ENCODE measurements at regions not wholly inside any gene's neighbourhood (a gene's known extent, or its start where the extent isn't known, plus 50 kb on each side); places are given as distances from the start of the nearest gene placed in this dataset.

- no peak overlapping the region for H3K4me3 ChIP-seq (ENCODE audit: low read length)
- no peaks in the 10 kb centered on the region for H3K4me1 ChIP-seq (ENCODE audit: control insufficient read depth in 2 of 2, insufficient read depth in 2 of 2, low read length in 2 of 2)
- no peaks in the 10 kb centered on the region for H3K36me3 Mint-ChIP-seq
- ATAC-seq = no peak
- no peak overlapping the region for H3K4me3 Mint-ChIP-seq
- no peak overlapping the region for H3K27ac ChIP-seq (ENCODE audit: low read depth, low read length)
- intact Hi-C loops (cut with micrococcal nuclease) = no loop called here
- no peak for DNase-seq
- no peaks in the 10 kb centered on the region for H3K27me3 ChIP-seq (ENCODE audit: control insufficient read depth in 2 of 2, insufficient read depth in 2 of 2, low read length in 2 of 2)
- no peaks in the 10 kb centered on the region for H3K36me3 ChIP-seq (ENCODE audit: control insufficient read depth in 2 of 3, insufficient read depth in 3 of 3, low read length in 3 of 3)
- no peaks in the 10 kb centered on the region for H3K9me3 Mint-ChIP-seq
- no peaks in the 10 kb centered on the region for H3K27me3 Mint-ChIP-seq
- ChIA-PET POLR2A (no interaction called here), CTCF (no interaction called here)
- no peak overlapping the region for H3K27ac Mint-ChIP-seq
- no peaks in the 10 kb centered on the region for H3K9me3 ChIP-seq (ENCODE audit: control insufficient read depth in 2 of 3, low read length in 3 of 3)
- no peaks in the 10 kb centered on the region for H3K4me1 Mint-ChIP-seq
Observed at GRCh38 chr15:62430552-62430951, 265.5 kb upstream of the C2CD4B start.

DNA sequence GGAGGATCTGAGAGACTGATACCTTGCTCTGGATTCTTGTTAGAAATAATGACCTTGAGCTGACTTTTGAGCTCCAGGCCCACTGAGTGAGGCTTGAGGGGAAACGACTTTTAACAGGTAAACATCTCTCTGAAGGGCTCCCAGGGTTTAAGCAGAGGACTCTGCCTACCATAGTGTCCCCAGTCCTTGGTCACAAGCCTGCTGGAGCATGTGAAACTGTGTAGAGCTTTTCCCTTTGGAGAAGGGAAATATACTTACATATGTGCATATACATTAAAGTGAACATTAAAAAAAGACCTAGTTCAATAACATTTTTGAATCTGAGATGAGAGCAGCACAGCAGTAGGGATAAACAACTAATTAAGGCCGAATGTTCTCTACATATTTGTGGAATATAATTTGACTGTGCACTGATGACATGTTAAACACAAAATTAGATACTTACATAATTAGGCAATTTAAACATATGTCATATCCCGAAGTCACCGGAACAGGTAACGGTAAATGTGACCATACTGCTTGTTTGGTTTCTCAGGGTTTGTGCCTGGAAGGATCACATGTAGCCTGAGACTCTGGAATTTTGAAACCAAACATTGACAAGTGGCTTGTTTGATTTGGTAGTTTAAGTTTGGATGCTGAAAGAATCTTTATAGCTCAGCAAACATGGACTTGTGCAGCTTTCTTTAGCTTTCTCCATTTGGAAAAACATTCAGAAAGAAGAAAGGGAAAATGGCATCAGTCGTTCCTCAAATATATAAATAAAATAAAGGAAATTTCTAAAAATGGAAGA lies 266.1 kb upstream of the C2CD4B start:
- no peak for ATAC-seq
- no peak overlapping the region for H3K27ac ChIP-seq (ENCODE audit: low read depth, low read length)
- H3K36me3 Mint-ChIP-seq = no peaks in the 10 kb centered on the region
- no peaks in the 10 kb centered on the region for H3K9me3 Mint-ChIP-seq
- intact Hi-C loops (cut with micrococcal nuclease) = no loop called here
- POLR2A ChIA-PET = no interaction called here
- no peaks in the 10 kb centered on the region for H3K27me3 Mint-ChIP-seq
- no peaks in the 10 kb centered on the region for H3K27me3 ChIP-seq (ENCODE audit: control insufficient read depth in 2 of 2, insufficient read depth in 2 of 2, low read length in 2 of 2)
- H3K4me1 Mint-ChIP-seq = no peaks in the 10 kb centered on the region
- no peaks in the 10 kb centered on the region for H3K4me1 ChIP-seq (ENCODE audit: control insufficient read depth in 2 of 2, insufficient read depth in 2 of 2, low read length in 2 of 2)
- H3K36me3 ChIP-seq (ENCODE audit: control insufficient read depth in 2 of 3, insufficient read depth in 3 of 3, low read length in 3 of 3) = no peaks in the 10 kb centered on the region
- H3K27ac Mint-ChIP-seq = no peak overlapping the region
- no peak overlapping the region for H3K4me3 ChIP-seq (ENCODE audit: low read length)
- H3K9me3 ChIP-seq (ENCODE audit: control insufficient read depth in 2 of 3, low read length in 3 of 3) = no peaks in the 10 kb centered on the region
- DNase-seq = no peak
- no peak overlapping the region for H3K4me3 Mint-ChIP-seq
- CTCF ChIA-PET = no interaction called here

DNA sequence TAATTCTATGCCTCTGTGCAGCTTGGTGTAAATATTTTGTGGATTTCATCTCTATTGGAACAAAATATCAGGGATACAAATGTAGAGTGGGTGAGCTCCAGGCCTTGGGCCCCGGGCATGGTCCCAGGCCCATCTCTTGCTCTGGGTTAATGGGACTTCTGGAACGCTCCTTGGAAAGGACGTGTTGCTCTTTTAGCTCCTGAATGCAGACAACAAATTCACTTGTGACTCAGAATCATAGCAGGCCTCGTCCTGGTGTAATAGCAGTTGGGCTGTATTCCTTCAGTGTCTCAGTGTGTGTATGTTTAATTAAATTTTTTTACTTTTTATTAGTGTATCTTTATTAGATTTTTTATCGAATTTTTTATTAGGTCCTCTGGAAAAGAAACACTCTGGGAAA lies 266.7 kb upstream of the C2CD4B start:
- DNase-seq (no peak), ATAC-seq (no peak)
- no peaks in the 10 kb centered on the region for H3K4me1 ChIP-seq (ENCODE audit: control insufficient read depth in 2 of 2, insufficient read depth in 2 of 2, low read length in 2 of 2)
- H3K9me3 Mint-ChIP-seq = no peaks in the 10 kb centered on the region
- no peaks in the 10 kb centered on the region for H3K4me1 Mint-ChIP-seq
- H3K36me3 Mint-ChIP-seq = no peaks in the 10 kb centered on the region
- no peaks in the 10 kb centered on the region for H3K27me3 Mint-ChIP-seq
- H3K27ac Mint-ChIP-seq = no peak overlapping the region
- no peak overlapping the region for H3K4me3 Mint-ChIP-seq
- no peaks in the 10 kb centered on the region for H3K27me3 ChIP-seq (ENCODE audit: control insufficient read depth in 2 of 2, insufficient read depth in 2 of 2, low read length in 2 of 2)
- no peaks in the 10 kb centered on the region for H3K36me3 ChIP-seq (ENCODE audit: control insufficient read depth in 2 of 3, insufficient read depth in 3 of 3, low read length in 3 of 3)
- no peak overlapping the region for H3K4me3 ChIP-seq (ENCODE audit: low read length)
- CTCF ChIA-PET = no interaction called here
- POLR2A ChIA-PET = no interaction called here
- intact Hi-C loops (cut with micrococcal nuclease) = no loop called here
- no peaks in the 10 kb centered on the region for H3K9me3 ChIP-seq (ENCODE audit: control insufficient read depth in 2 of 3, low read length in 3 of 3)
- H3K27ac ChIP-seq (ENCODE audit: low read depth, low read length) = no peak overlapping the region

DNA sequence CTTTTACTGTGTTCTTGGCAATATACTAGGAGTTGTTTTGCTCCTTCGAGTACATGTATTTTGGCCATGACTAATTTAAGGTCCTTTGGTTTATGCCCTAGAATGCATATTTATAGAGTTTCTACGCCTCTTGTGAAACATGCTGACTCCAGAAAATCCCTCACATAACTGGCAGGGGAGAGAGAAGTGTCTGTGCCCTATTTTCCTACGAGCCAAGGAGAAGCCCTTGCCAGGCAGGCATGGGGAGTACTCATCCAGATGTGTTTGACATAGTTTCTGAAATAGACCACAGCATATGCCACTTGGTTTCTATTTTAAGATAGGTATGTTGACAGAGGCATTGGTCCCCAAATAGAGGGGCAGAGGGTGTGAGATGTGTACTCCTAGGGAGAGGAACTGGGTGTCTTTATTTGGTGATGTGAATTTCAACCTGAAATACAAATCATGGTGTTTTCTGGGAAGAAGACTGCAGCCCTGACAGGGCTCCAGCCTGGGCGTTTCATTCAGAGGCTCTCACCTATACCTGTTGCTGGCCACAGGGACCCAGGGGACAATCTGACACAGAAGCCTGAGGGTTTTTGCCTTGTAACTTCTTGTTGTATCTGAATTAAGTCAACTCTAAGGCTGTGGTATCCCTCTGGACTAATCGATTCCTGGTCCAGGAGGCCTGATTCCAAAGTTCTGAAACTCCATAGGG lies 267.8 kb upstream of the C2CD4B start:
- ATAC-seq (no peak), DNase-seq (no peak)
- Histone ChIP-seq H3K9me3 (ENCODE audit: control insufficient read depth in 2 of 3, low read length in 3 of 3) (no peaks in the 10 kb centered on the region), H3K27ac (ENCODE audit: low read depth, low read length) (no peak overlapping the region), H3K27me3 (ENCODE audit: control insufficient read depth in 2 of 2, insufficient read depth in 2 of 2, low read length in 2 of 2) (no peaks in the 10 kb centered on the region), H3K36me3 (ENCODE audit: control insufficient read depth in 2 of 3, insufficient read depth in 3 of 3, low read length in 3 of 3) (no peaks in the 10 kb centered on the region), H3K4me1 (ENCODE audit: control insufficient read depth in 2 of 2, insufficient read depth in 2 of 2, low read length in 2 of 2) (no peaks in the 10 kb centered on the region), H3K4me3 (ENCODE audit: low read length) (no peak overlapping the region)
- Mint-ChIP-seq H3K27ac (no peak overlapping the region), H3K4me3 (no peak overlapping the region), H3K4me1 (no peaks in the 10 kb centered on the region), H3K27me3 (peaks cover 0 to 4% (median 0%) of the 10 kb centered on the region in 5 donors), H3K9me3 (no peaks in the 10 kb centered on the region), H3K36me3 (no peaks in the 10 kb centered on the region)
- intact Hi-C loops (cut with micrococcal nuclease) = no loop called here
- ChIA-PET POLR2A (no interaction called here), CTCF (no interaction called here)

- Histone ChIP-seq H3K9me3 (ENCODE audit: control insufficient read depth in 2 of 3, low read length in 3 of 3) (no peaks in the 10 kb centered on the region), H3K27ac (ENCODE audit: low read depth, low read length) (no peak overlapping the region), H3K4me1 (ENCODE audit: control insufficient read depth in 2 of 2, insufficient read depth in 2 of 2, low read length in 2 of 2) (no peaks in the 10 kb centered on the region), H3K36me3 (ENCODE audit: control insufficient read depth in 2 of 3, insufficient read depth in 3 of 3, low read length in 3 of 3) (no peaks in the 10 kb centered on the region), H3K4me3 (ENCODE audit: low read length) (no peak overlapping the region), H3K27me3 (ENCODE audit: control insufficient read depth in 2 of 2, insufficient read depth in 2 of 2, low read length in 2 of 2) (no peaks in the 10 kb centered on the region)
- ATAC-seq = no peak
- no peak overlapping the region for H3K27ac Mint-ChIP-seq
- H3K36me3 Mint-ChIP-seq = no peaks in the 10 kb centered on the region
- no peak overlapping the region for H3K4me3 Mint-ChIP-seq
- ChIA-PET CTCF (no interaction called here), POLR2A (no interaction called here)
- H3K27me3 Mint-ChIP-seq = peaks cover 0 to 4% (median 0%) of the 10 kb centered on the region in 5 donors
- H3K4me1 Mint-ChIP-seq = no peaks in the 10 kb centered on the region
- intact Hi-C loops (cut with micrococcal nuclease) = no loop called here
- no peaks in the 10 kb centered on the region for H3K9me3 Mint-ChIP-seq
- DNase-seq = no peak
Observed at GRCh38 chr15:62436235-62436634, 271.1 kb upstream of the C2CD4B start.

DNA sequence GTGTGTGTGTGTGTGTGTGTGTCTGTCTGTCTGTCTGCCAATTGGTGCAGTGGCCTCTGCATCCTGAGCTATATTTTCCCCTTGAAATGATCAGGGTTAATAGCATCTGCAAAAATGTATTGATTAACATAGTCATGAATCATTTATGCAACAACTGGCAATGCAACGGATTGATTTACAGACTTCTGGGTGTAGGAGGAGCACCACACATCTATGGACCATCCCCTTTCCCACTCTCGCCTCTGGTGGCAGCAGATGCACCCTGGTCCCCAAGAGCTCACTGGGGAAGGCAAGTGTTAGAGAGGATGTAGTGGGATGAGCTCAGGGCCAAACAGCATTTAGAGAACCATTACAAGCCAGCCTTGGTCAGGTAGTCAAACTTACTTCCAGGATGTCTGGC lies 272.7 kb upstream of the C2CD4B start:
- Mint-ChIP-seq H3K27me3 (peaks cover 0 to 5% (median 0%) of the 10 kb centered on the region in 5 donors), H3K9me3 (no peaks in the 10 kb centered on the region), H3K27ac (no peak overlapping the region), H3K4me3 (no peak overlapping the region), H3K4me1 (no peaks in the 10 kb centered on the region), H3K36me3 (no peaks in the 10 kb centered on the region)
- Histone ChIP-seq H3K27me3 (ENCODE audit: control insufficient read depth in 2 of 2, insufficient read depth in 2 of 2, low read length in 2 of 2) (no peaks in the 10 kb centered on the region), H3K9me3 (ENCODE audit: control insufficient read depth in 2 of 3, low read length in 3 of 3) (no peaks in the 10 kb centered on the region), H3K36me3 (ENCODE audit: control insufficient read depth in 2 of 3, insufficient read depth in 3 of 3, low read length in 3 of 3) (no peaks in the 10 kb centered on the region), H3K4me3 (ENCODE audit: low read length) (no peak overlapping the region), H3K27ac (ENCODE audit: low read depth, low read length) (no peak overlapping the region), H3K4me1 (ENCODE audit: control insufficient read depth in 2 of 2, insufficient read depth in 2 of 2, low read length in 2 of 2) (no peaks in the 10 kb centered on the region)
- DNase-seq (no peak), ATAC-seq (no peak)
- CTCF ChIA-PET = no interaction called here
- intact Hi-C loops (cut with micrococcal nuclease) = no loop called here
- POLR2A ChIA-PET = no interaction called here

- intact Hi-C loops (cut with micrococcal nuclease) = no loop called here
- H3K27me3 ChIP-seq (ENCODE audit: control insufficient read depth in 2 of 2, insufficient read depth in 2 of 2, low read length in 2 of 2) = no peaks in the 10 kb centered on the region
- H3K4me3 Mint-ChIP-seq = no peak overlapping the region
- ATAC-seq (no peak), DNase-seq (no peak)
- H3K4me3 ChIP-seq (ENCODE audit: low read length) = no peak overlapping the region
- H3K9me3 Mint-ChIP-seq = no peaks in the 10 kb centered on the region
- no peaks in the 10 kb centered on the region for H3K4me1 Mint-ChIP-seq
- H3K27ac ChIP-seq (ENCODE audit: low read depth, low read length) = no peak overlapping the region
- H3K36me3 ChIP-seq (ENCODE audit: control insufficient read depth in 2 of 3, insufficient read depth in 3 of 3, low read length in 3 of 3) = no peaks in the 10 kb centered on the region
- H3K27ac Mint-ChIP-seq = no peak overlapping the region
- H3K4me1 ChIP-seq (ENCODE audit: control insufficient read depth in 2 of 2, insufficient read depth in 2 of 2, low read length in 2 of 2) = no peaks in the 10 kb centered on the region
- H3K36me3 Mint-ChIP-seq = no peaks in the 10 kb centered on the region
- H3K9me3 ChIP-seq (ENCODE audit: control insufficient read depth in 2 of 3, low read length in 3 of 3) = no peaks in the 10 kb centered on the region
- CTCF ChIA-PET = no interaction called here
- POLR2A ChIA-PET = no interaction called here
- peaks cover 0 to 7% (median 0%) of the 10 kb centered on the region in 5 donors for H3K27me3 Mint-ChIP-seq
Observed at GRCh38 chr15:62439543-62440016, 274.5 kb upstream of the C2CD4B start.

Measured in naive thymus-derived CD4-positive, alpha-beta T cell (primary cell).